GM06990 (cell line): ENCODE measurements at regions not wholly inside any gene's neighbourhood (a gene's known extent, or its start where the extent isn't known, plus 50 kb on each side); places are given as distances from the start of the nearest gene placed in this dataset.

Source experiments
- DNase-seq: peaks from one replicate; pipeline ENCODE4 v3.0.0-alpha.2; 2011; ENCODE audit not compliant: insufficient read length; ENCODE audit errors: extremely low read depth
- H3K27me3 ChIP-seq: replicated peaks from 2 replicates; pipeline ENCODE4 v1.6.0; 2011; ENCODE audit warnings: low read length; ENCODE audit not compliant: control insufficient read depth, insufficient read depth
- H3K36me3 ChIP-seq: 2 replicates; pipeline ENCODE4 v1.5.1; 2011; ENCODE audit warnings: low read length; ENCODE audit not compliant: control insufficient read depth, insufficient read depth
- H3K4me3 ChIP-seq: replicated peaks from 2 replicates; pipeline ENCODE4 v1.5.1; 2011; ENCODE audit warnings: low read depth, mild to moderate bottlenecking, control low read depth, low read length
- TF ChIP-seq, protein P1 (sequence below): IDR thresholded peaks from 2 replicates; pipeline ENCODE4 v1.5.1; 2011; ENCODE audit warnings: low read length, control low read depth, mild to moderate bottlenecking, inconsistent platforms; ENCODE audit not compliant: insufficient read depth, poor library complexity, severe bottlenecking

DNA sequence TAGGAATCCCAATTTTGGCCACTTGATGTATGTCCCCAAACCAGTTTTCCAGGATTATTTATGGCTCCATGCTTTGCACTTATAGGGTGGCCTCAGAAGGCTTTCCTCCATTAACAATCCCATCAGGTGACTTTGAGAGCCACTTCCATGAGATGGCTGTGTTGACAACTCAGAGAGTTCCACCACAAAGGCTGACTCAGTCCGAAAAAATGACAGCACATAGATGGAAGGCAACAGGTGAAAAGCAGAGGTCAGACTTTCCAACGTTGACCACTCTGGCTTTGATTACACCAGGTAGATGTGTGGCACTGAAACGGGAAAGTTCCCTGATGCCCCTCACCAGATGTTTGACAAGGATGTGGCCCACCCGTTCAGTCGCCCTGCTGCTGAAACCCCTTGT lies 431.4 kb upstream of the TNP1 start:
- H3K4me3 ChIP-seq: no peak overlapping the region
- no peak for DNase-seq
- no peaks in the 10 kb centered on the region for H3K36me3 ChIP-seq
- TF ChIP-seq, protein P1, sequence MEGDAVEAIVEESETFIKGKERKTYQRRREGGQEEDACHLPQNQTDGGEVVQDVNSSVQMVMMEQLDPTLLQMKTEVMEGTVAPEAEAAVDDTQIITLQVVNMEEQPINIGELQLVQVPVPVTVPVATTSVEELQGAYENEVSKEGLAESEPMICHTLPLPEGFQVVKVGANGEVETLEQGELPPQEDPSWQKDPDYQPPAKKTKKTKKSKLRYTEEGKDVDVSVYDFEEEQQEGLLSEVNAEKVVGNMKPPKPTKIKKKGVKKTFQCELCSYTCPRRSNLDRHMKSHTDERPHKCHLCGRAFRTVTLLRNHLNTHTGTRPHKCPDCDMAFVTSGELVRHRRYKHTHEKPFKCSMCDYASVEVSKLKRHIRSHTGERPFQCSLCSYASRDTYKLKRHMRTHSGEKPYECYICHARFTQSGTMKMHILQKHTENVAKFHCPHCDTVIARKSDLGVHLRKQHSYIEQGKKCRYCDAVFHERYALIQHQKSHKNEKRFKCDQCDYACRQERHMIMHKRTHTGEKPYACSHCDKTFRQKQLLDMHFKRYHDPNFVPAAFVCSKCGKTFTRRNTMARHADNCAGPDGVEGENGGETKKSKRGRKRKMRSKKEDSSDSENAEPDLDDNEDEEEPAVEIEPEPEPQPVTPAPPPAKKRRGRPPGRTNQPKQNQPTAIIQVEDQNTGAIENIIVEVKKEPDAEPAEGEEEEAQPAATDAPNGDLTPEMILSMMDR: no peak
- no peaks in the 10 kb centered on the region for H3K27me3 ChIP-seq

DNA sequence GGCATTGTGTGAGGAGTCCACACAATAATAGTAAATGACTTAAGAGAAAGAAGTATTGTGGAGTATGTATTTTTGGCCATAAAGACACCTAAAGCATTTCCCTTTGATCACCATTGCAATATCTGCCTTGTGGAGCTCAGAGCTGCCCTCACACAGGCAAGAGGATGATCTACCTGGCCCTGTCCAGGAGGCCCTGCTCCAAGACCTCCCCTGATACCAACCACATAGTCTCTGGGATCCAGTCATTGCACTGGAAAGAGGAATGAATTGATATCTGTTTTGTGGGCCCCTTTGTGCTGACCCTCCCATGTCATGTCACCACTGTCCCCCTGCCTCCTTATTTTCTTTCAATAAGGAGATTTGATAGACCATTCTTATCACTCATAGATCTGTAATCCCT lies 430.6 kb upstream of the TNP1 start:
- Histone ChIP-seq H3K36me3 (no peaks in the 10 kb centered on the region), H3K27me3 (no peaks in the 10 kb centered on the region), H3K4me3 (no peak overlapping the region)
- TF ChIP-seq, protein P1: no peak
- DNase-seq: no peak

DNA sequence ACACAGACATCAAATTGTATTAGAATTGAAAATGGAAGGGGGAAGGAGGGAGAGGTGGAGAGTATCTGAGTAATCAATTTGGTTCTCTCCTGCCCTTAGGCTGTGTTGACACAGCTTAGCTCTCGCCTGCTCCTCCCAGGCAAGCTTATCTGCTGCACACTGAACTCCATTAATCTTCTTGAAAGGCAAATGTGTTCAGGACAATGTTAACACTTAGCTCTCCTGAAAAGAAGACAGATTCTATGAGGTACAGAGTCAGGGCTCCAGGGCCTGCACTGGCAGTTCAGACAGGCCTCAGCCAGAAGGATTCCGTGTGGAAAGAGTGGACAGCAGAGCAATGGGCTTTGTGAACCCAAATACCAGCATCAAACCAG lies 430.0 kb upstream of the TNP1 start:
- DNase-seq: no peak
- TF ChIP-seq, protein P1: no peak
- Histone ChIP-seq H3K4me3 (no peak overlapping the region), H3K27me3 (no peaks in the 10 kb centered on the region), H3K36me3 (no peaks in the 10 kb centered on the region)

DNA sequence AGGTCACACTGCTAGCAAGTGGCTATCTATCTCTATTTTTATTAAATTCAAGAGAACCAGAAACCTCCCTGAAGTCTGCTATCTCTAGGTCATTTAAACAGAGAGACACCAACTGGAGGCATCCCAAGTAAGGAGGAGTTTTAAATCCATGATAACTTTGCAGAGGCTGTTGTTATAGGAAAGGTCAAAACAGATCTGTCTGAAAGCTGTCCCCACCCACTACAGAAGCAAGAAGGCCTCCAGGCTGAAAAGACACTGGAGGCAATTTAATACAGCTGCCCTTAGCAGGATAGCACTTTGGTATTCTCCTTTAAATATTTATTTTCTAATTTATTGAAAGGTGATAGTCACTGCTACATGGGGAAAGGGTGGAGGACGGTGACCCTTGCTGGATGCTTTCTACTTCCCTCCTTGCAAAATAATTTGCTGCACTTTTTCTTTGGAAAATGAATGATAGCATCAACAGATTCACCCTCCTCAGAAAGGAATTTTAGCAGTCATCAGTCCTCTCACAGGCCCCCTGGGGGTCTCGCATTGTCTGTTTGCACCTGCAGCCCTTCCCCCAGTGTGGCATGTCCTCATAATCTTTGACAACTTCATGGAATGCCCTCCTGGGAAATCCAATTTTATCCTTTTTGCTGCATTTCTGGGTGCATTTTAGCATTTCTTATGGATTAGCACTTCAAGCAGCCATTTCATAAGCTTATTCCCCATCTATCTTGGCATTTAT lies 429.5 kb upstream of the TNP1 start:
- H3K4me3 ChIP-seq: no peak overlapping the region
- DNase-seq: no peak
- TF ChIP-seq, protein P1: no peak
- no peaks in the 10 kb centered on the region for H3K27me3 ChIP-seq
- H3K36me3 ChIP-seq: no peaks in the 10 kb centered on the region

DNA sequence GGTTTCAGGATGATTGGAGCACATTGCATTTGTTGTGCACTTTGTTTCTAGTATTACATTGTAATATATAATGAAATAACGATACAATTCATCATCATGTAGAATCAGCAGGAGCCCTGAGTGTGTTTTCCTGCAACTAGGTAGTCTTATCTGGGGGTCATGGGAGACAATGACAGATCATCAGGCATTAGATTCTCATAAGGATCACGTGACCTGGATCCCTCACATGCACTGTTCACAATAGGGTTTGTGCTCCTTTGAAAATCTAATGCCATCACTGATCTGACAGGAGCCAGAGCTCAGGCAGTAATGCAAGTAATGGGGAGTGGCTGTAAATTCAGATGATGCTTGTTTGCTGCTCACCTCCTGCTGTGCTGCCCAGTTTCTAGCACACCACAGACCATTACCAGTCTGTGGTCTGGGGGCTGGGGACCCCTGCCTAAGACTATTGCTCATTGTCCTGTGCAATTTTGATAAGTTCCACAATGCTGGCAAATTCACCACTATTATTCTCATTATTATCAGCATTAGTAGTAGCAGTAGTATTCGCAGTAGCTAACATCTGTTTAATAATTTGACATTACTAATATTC lies 428.7 kb upstream of the TNP1 start:
- Histone ChIP-seq H3K27me3 (no peaks in the 10 kb centered on the region), H3K36me3 (no peaks in the 10 kb centered on the region), H3K4me3 (no peak overlapping the region)
- no peak for DNase-seq
- TF ChIP-seq, protein P1: no peak
